ENCODE measurements at regions not wholly inside any gene's neighbourhood (a gene's known extent, or its start where the extent isn't known, plus 50 kb on each side); places are given as distances from the start of the nearest gene placed in this dataset.

DNA sequence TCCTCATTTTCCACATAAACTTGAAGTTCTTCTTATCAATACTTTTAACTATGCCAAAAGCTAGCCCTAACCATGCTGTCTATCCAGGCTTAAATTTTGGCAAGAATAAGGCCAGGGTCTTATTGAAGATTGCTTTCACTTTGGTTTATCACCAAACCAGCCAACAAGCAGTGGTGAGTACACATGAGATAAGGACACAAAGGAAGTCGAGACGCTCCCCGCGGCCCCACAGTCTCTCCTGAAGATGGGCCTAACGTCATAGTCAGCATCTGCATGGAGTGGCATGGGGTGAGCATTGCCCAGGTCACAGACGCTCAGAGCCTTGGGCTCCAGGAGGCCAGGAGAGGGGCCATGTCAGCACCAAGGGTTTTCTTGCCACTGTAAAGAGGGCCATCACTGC lies 80.3 kb downstream of the ATPSCKMT start:
- TF ChIP-seq EZH2 (IDR thresholded peaks at IDR 0.05; ENCODE audit: borderline replicate concordance, insufficient read depth, low read depth, low read length, poor library complexity, severe bottlenecking): no peak
- TF ChIP-seq, protein P1, sequence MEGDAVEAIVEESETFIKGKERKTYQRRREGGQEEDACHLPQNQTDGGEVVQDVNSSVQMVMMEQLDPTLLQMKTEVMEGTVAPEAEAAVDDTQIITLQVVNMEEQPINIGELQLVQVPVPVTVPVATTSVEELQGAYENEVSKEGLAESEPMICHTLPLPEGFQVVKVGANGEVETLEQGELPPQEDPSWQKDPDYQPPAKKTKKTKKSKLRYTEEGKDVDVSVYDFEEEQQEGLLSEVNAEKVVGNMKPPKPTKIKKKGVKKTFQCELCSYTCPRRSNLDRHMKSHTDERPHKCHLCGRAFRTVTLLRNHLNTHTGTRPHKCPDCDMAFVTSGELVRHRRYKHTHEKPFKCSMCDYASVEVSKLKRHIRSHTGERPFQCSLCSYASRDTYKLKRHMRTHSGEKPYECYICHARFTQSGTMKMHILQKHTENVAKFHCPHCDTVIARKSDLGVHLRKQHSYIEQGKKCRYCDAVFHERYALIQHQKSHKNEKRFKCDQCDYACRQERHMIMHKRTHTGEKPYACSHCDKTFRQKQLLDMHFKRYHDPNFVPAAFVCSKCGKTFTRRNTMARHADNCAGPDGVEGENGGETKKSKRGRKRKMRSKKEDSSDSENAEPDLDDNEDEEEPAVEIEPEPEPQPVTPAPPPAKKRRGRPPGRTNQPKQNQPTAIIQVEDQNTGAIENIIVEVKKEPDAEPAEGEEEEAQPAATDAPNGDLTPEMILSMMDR (IDR thresholded peaks at IDR 0.05): no peak

All from B cell (primary cell).